Esophagus muscularis mucosa (tissue), 4 donors: ENCODE measurements at regions not wholly inside any gene's neighbourhood (a gene's known extent, or its start where the extent isn't known, plus 50 kb on each side); places are given as distances from the start of the nearest gene placed in this dataset.

Experiments used
- DNase-seq: peaks from one replicate; pipeline ENCODE4 v3.0.0-alpha.2; 2017; ENCODE audit errors: extremely low spot score
- H3K27ac ChIP-seq, 4 donors: fragments of 200-600 bp; sonication (generic); replicated peaks in 1 of 4; 1 replicate in 3 of 4; 2 replicates in 1 of 4; pipeline ENCODE4 v1.5.1; 2016 to 2019; ENCODE audit warnings: mild to moderate bottlenecking in 1 of 4
- H3K27me3 ChIP-seq, 4 donors: fragments of 200-600 bp; sonication (generic); one replicate each; pipeline versions ENCODE4 v1.5.1 to v1.6.0; 2016 to 2019
- H3K36me3 ChIP-seq, 4 donors: fragments of 200-600 bp; sonication (generic); one replicate each; pipeline ENCODE4 v1.5.1; 2016 to 2019
- H3K4me1 ChIP-seq, 4 donors: fragments of 200-600 bp; sonication (generic); one replicate each; pipeline ENCODE4 v1.5.1; 2016 to 2019
- H3K4me3 ChIP-seq, 4 donors: fragments of 200-600 bp; sonication (generic); 1 replicate in 2 of 4; 2 replicates in 2 of 4; pipeline ENCODE4 v1.5.1; 2016 to 2019; ENCODE audit warnings: mild to moderate bottlenecking in 4 of 4, moderate library complexity in 1 of 4
- H3K9me3 ChIP-seq, 4 donors: fragments of 200-600 bp; sonication (generic); 1 replicate in 3 of 4; 2 replicates in 1 of 4; pipeline ENCODE4 v1.5.1; 2016 to 2019
- CTCF ChIP-seq, 3 experiments: fragments of 200-600 bp in 2 of 3; fragments of 450-650 bp in 1 of 3; sonication (generic) in 2 of 3; IDR thresholded peaks; one replicate each; pipeline ENCODE4 v1.5.1; 2017 to 2019; ENCODE audit warnings: antibody characterized with exemption in 3 of 3, mild to moderate bottlenecking in 2 of 3, moderate library complexity in 1 of 3
- EP300 ChIP-seq: sonication (generic); formaldehyde crosslinking; IDR thresholded peaks from one replicate; pipeline ENCODE4 v1.6.1; 2017; ENCODE audit warnings: antibody characterized with exemption
- POLR2A ChIP-seq: fragments of 450-650 bp; IDR thresholded peaks from one replicate; pipeline ENCODE4 v1.6.1; 2017; ENCODE audit warnings: antibody characterized with exemption, moderate library complexity, mild to moderate bottlenecking, low read depth
- POLR2AphosphoS5 ChIP-seq, 2 donors: sonication (generic); formaldehyde crosslinking; IDR thresholded peaks; one replicate each; pipeline ENCODE4 v1.6.1; 2017; ENCODE audit warnings: antibody characterized with exemption in 2 of 2
- WGBS: methylation state at CpG from one replicate; pipeline ENCODE4 v1.1.5; 2018; 5-methylcytosine and 5-hydroxymethylcytosine counted together
- intact Hi-C: fragments of 100-400 bp; cut with DNase I; formaldehyde crosslinking; loops from one replicate; pipeline ENCODE4 v1.15.1; 2023

- intact Hi-C loops, result loop anchor here (10.0 kb wide), 1 partner anchor 60 kb away; no protein-coding TSS in a partner anchor
- no peaks in the 10 kb centered on the region for H3K9me3 ChIP-seq
Observed at GRCh38 chr15:61474796-61475195, 245.7 kb upstream of the RORA start.

GRCh38 chr15:61467823-61468222, 238.7 kb upstream of the RORA start:
- no peaks in the 10 kb centered on the region for H3K4me1 ChIP-seq
- H3K36me3 ChIP-seq, result no peaks in the 10 kb centered on the region
- intact Hi-C loops, result no loop called here
- H3K27ac ChIP-seq, result no peak overlapping the region
- H3K27me3 ChIP-seq, result peaks cover 0 to 2% (median 0%) of the 10 kb centered on the region in 4 donors
- DNase-seq, result no peak
- TF ChIP-seq POLR2A (no peak), EP300 (no peak), CTCF (IDR thresholded peaks at IDR 0.05) (no peak), POLR2AphosphoS5 (IDR thresholded peaks at IDR 0.05) (no peak)
- WGBS, result 57% methylated on average over 2 of the region's 2 CpGs
- no peaks in the 10 kb centered on the region for H3K9me3 ChIP-seq
- H3K4me3 ChIP-seq, result no peak overlapping the region

More at GRCh38 chr15:61474796-61475195, 245.7 kb upstream of the RORA start:
- TF ChIP-seq POLR2AphosphoS5 (IDR thresholded peaks at IDR 0.05) (no peak), POLR2A (no peak), EP300 (no peak), CTCF (IDR thresholded peaks at IDR 0.05) (no peak)
- Histone ChIP-seq H3K4me3 (no peak overlapping the region), H3K27me3 (peaks cover 0 to 3% (median 0%) of the 10 kb centered on the region in 4 donors), H3K4me1 (no peaks in the 10 kb centered on the region), H3K27ac (no peak overlapping the region), H3K36me3 (no peaks in the 10 kb centered on the region)
- WGBS, result 81% methylated on average over 1 of the region's 1 CpG
- no peak for DNase-seq

DNA sequence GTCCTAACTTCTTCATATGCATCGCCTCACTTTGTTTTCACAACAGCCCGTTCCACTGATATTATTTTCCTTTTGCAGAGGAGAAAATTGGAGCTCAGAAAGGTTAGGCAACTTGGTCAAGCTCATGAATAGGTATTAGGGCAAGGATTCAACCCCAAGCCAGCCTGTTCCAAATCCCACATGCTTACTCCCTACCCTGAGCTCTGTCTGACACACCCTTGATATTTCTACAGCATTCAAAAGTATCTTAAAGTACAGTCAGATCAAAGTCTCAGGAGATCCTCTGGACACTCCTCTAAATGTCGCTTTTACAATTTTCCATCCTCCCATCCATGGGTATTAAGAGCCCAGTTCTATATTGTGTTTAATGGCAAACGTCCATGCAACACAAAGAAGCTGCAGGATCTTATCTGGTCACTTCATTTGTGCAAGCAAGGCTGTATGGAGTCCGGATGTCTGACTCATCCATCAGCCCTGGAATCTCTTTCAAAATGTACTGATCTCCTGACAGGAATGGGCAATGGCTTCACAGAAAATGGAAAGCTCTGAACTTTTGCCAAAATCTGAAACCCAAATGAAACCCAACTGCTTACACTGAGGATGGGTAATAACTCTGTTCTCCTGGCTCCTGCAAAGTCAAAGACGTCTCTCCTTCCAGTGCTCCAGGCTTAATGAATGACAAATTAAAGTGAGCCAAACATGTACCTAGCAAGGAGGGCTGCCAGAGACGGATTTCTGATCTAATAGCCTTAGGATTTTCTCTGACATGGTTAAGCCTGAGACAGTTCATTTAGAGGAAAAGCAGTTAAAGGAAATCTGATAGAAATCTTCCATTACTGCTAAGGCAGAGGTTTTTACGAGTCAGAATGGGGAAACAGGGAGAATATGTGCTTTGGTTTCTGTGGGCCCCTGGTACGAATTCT, 230.9 kb upstream of the RORA start:
- no peak for TF ChIP-seq EP300
- no peak for TF ChIP-seq CTCF (IDR thresholded peaks at IDR 0.05)
- TF ChIP-seq POLR2A, result no peak
- no peaks in the 10 kb centered on the region for H3K9me3 ChIP-seq
- no peak for DNase-seq

GRCh38 chr15:61457050-61457733, 228.1 kb upstream of the RORA start:
- intact Hi-C loops, result no loop called here
- H3K9me3 ChIP-seq, result no peaks in the 10 kb centered on the region
- whole genome bisulfite sequencing, result 92% methylated on average over 4 of the region's 4 CpGs

More for the DNA sequence above, 230.9 kb upstream of the RORA start:
- Histone ChIP-seq H3K4me3 (no peak overlapping the region), H3K4me1 (no peaks in the 10 kb centered on the region), H3K27me3 (peaks cover 0 to 3% (median 0%) of the 10 kb centered on the region in 4 donors), H3K36me3 (no peaks in the 10 kb centered on the region), H3K27ac (no peak overlapping the region)
- WGBS, result 49% methylated on average over 9 of the region's 9 CpGs
- intact Hi-C loops, result no loop called here

More at GRCh38 chr15:61457050-61457733, 228.1 kb upstream of the RORA start:
- DNase-seq, result no peak
- H3K27me3 ChIP-seq, result peaks cover 0 to 3% (median 0%) of the 10 kb centered on the region in 4 donors
- no peaks in the 10 kb centered on the region for H3K36me3 ChIP-seq
- H3K27ac ChIP-seq, result no peak overlapping the region
- no peaks in the 10 kb centered on the region for H3K4me1 ChIP-seq
- no peak for TF ChIP-seq CTCF (IDR thresholded peaks at IDR 0.05)
- TF ChIP-seq POLR2A, result no peak
- no peak for TF ChIP-seq EP300
- no peak for TF ChIP-seq POLR2AphosphoS5 (IDR thresholded peaks at IDR 0.05)
- H3K4me3 ChIP-seq, result no peak overlapping the region
